OCI-LY1 (cell line): ENCODE measurements at regions not wholly inside any gene's neighbourhood (a gene's known extent, or its start where the extent isn't known, plus 50 kb on each side); places are given as distances from the start of the nearest gene placed in this dataset.
"Not testable (repeated sequence)": the region's sequence is repeated elsewhere in the genome, so short reads cannot be mapped to it uniquely, and the experiment has no call there.

ENCODE experiments used
- H2AFZ ChIP-seq: fragments of 200-600 bp; sonication (generic), shearing (Covaris generic); 2 replicates; pipeline ENCODE4 v1.6.0; 2014; ENCODE audit warnings: antibody characterized with exemption, mild to moderate bottlenecking, low read length
- H3F3A ChIP-seq: fragments of 200-600 bp; sonication (generic), shearing (Covaris generic); 2 replicates; pipeline ENCODE4 v1.6.0; 2014; ENCODE audit warnings: mild to moderate bottlenecking, antibody characterized with exemption, low read length, moderate library complexity; ENCODE audit not compliant: insufficient read depth
- H3K27ac ChIP-seq: fragments of 200-600 bp; sonication (generic); 2 replicates; pipeline ENCODE4 v1.5.1; 2014; ENCODE audit warnings: low read length, mixed run types, mild to moderate bottlenecking, low read depth; ENCODE audit not compliant: poor library complexity, severe bottlenecking
- H3K27me3 ChIP-seq: fragments of 200-600 bp; sonication (generic); 2 replicates; pipeline ENCODE4 v1.6.0; 2014; ENCODE audit warnings: antibody characterized with exemption, mild to moderate bottlenecking, low read length, moderate library complexity; ENCODE audit not compliant: insufficient read depth
- H3K36me3 ChIP-seq: fragments of 200-600 bp; sonication (generic); 2 replicates; pipeline ENCODE4 v1.6.1; 2014; ENCODE audit warnings: mild to moderate bottlenecking, antibody characterized with exemption, low read length, moderate library complexity, mixed read lengths; ENCODE audit not compliant: insufficient read depth
- H3K4me1 ChIP-seq: fragments of 200-600 bp; sonication (generic); 2 replicates; pipeline ENCODE4 v1.5.1; 2014; ENCODE audit warnings: mild to moderate bottlenecking, low read length, moderate library complexity; ENCODE audit not compliant: insufficient read depth, severe bottlenecking
- H3K4me2 ChIP-seq: fragments of 200-600 bp; sonication (generic), shearing (Covaris generic); 2 replicates; pipeline ENCODE4 v1.6.1; 2014; ENCODE audit warnings: low read length
- H3K4me3 ChIP-seq: fragments of 200-600 bp; sonication (generic); 2 replicates; pipeline ENCODE4 v1.5.1; 2014; ENCODE audit warnings: low read length, low read depth, mild to moderate bottlenecking, mixed read lengths; ENCODE audit not compliant: poor library complexity, severe bottlenecking
- H3K79me2 ChIP-seq: fragments of 200-600 bp; shearing (Covaris generic); 2 replicates; pipeline ENCODE4 v1.6.1; 2016; ENCODE audit warnings: mixed run types, low read length, mixed read lengths; ENCODE audit not compliant: insufficient read depth
- H3K9ac ChIP-seq: fragments of 200-600 bp; sonication (generic), shearing (Covaris generic); 2 replicates; pipeline ENCODE4 v1.6.1; 2014; ENCODE audit warnings: mild to moderate bottlenecking, low read length, mixed read lengths
- H3K9me2 ChIP-seq: fragments of 200-600 bp; sonication (generic), shearing (Covaris generic); 2 replicates; pipeline ENCODE4 v1.6.1; 2014; ENCODE audit warnings: low read depth, mild to moderate bottlenecking, low read length, mixed read lengths
- H3K9me3 ChIP-seq: fragments of 200-600 bp; shearing (Covaris generic); 2 replicates; pipeline ENCODE4 v1.6.1; 2014; ENCODE audit warnings: low read length, mixed read lengths
- H4K20me1 ChIP-seq: fragments of 200-600 bp; sonication (generic), shearing (Covaris generic); 2 replicates; pipeline ENCODE4 v1.6.0; 2016; ENCODE audit warnings: mild to moderate bottlenecking, low read length; ENCODE audit not compliant: insufficient read depth
- CTCF ChIP-seq: fragments of 200-600 bp; sonication (generic), shearing (Covaris generic); IDR thresholded peaks from 2 replicates; pipeline ENCODE4 v1.5.1; 2017; ENCODE audit warnings: mild to moderate bottlenecking, antibody characterized with exemption, low read length, moderate library complexity, mixed read lengths
- EZH2 ChIP-seq: fragments of 200-600 bp; sonication (generic), shearing (Covaris generic); IDR thresholded peaks from 2 replicates; pipeline ENCODE4 v1.8.0; 2017; ENCODE audit warnings: borderline replicate concordance, mixed run types, mild to moderate bottlenecking, antibody characterized with exemption, low read length, moderate library complexity, mixed read lengths

DNA sequence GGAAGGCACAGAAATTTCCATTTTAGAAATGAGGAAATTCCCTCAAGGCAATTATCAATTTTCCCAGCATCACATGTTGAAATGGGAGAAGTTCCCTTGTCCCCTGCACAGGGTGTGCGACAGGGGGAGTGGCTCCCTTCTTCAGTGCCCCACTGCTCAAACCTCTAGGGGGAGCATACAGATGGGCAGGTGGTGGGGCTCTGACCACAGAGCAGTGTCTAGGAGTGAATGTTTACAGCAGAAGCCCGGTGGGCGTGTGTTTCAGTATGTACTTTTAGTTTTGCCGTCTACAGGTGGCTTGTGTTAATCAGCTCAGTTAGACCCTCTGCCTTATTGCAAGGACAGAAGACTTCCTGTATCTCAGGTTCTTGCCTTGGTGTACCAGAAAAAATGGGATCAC, 493.7 kb upstream of the PLXNA2 start:
- Histone ChIP-seq H3K4me3 (no peak overlapping the region), H3K4me1 (no peaks in the 10 kb centered on the region), H3K9me2 (no peaks in the 10 kb centered on the region), H3K4me2 (no peak overlapping the region), H3K9me3 (no peaks in the 10 kb centered on the region), H3K36me3 (no peaks in the 10 kb centered on the region), H4K20me1 (no peaks in the 10 kb centered on the region), H2AFZ (no peak overlapping the region), H3F3A (no peaks in the 10 kb centered on the region), H3K27me3 (no peaks in the 10 kb centered on the region), H3K79me2 (no peaks in the 10 kb centered on the region), H3K9ac (no peak overlapping the region), H3K27ac (no peak overlapping the region)
- TF ChIP-seq CTCF = peak; percentile 21; the same call in 1 of the 2 replicates
- no peak for TF ChIP-seq EZH2

GRCh38 chr1:208739636-208740035, 495.5 kb upstream of the PLXNA2 start:
- not testable (repeated sequence) for H3K36me3 ChIP-seq, H3K4me2 ChIP-seq, H2AFZ ChIP-seq, H3K9ac ChIP-seq, H4K20me1 ChIP-seq, H3K9me3 ChIP-seq, H3K4me3 ChIP-seq, H3K27ac ChIP-seq, H3F3A ChIP-seq, H3K79me2 ChIP-seq, H3K4me1 ChIP-seq, H3K9me2 ChIP-seq, H3K27me3 ChIP-seq

- no peak overlapping the region for H3K27ac ChIP-seq
- H3K36me3 ChIP-seq = no peaks in the 10 kb centered on the region
- no peaks in the 10 kb centered on the region for H3K79me2 ChIP-seq
- H2AFZ ChIP-seq = no peak overlapping the region
- H3K4me1 ChIP-seq = no peaks in the 10 kb centered on the region
- H4K20me1 ChIP-seq = no peaks in the 10 kb centered on the region
- H3K27me3 ChIP-seq = no peaks in the 10 kb centered on the region
- H3K4me3 ChIP-seq = no peak overlapping the region
- H3K9me3 ChIP-seq = no peaks in the 10 kb centered on the region
- TF ChIP-seq EZH2 = no peak
- no peak for TF ChIP-seq CTCF
- H3F3A ChIP-seq = no peaks in the 10 kb centered on the region
- H3K9ac ChIP-seq = no peak overlapping the region
- H3K9me2 ChIP-seq = no peaks in the 10 kb centered on the region
- H3K4me2 ChIP-seq = no peak overlapping the region
Measured at GRCh38 chr1:208741296-208741695, 497.1 kb upstream of the PLXNA2 start.

- TF ChIP-seq EZH2 = no peak
- TF ChIP-seq CTCF = no peak
- Histone ChIP-seq H3K4me3 (no peak overlapping the region), H3K9ac (no peak overlapping the region), H3K27ac (no peak overlapping the region), H3F3A (no peaks in the 10 kb centered on the region), H4K20me1 (no peaks in the 10 kb centered on the region), H3K79me2 (no peaks in the 10 kb centered on the region), H3K27me3 (no peaks in the 10 kb centered on the region), H3K9me2 (no peaks in the 10 kb centered on the region), H2AFZ (no peak overlapping the region), H3K9me3 (no peaks in the 10 kb centered on the region), H3K36me3 (no peaks in the 10 kb centered on the region), H3K4me1 (no peaks in the 10 kb centered on the region), H3K4me2 (no peak overlapping the region)
Measured at GRCh38 chr1:208743361-208743760, 499.2 kb upstream of the PLXNA2 start.
